ENCODE measurements at regions not wholly inside any gene's neighbourhood (a gene's known extent, or its start where the extent isn't known, plus 50 kb on each side); places are given as distances from the start of the nearest gene placed in this dataset.
"Not testable (repeated sequence)": the region's sequence is repeated elsewhere in the genome, so short reads cannot be mapped to it uniquely, and the experiment has no call there.

DNA sequence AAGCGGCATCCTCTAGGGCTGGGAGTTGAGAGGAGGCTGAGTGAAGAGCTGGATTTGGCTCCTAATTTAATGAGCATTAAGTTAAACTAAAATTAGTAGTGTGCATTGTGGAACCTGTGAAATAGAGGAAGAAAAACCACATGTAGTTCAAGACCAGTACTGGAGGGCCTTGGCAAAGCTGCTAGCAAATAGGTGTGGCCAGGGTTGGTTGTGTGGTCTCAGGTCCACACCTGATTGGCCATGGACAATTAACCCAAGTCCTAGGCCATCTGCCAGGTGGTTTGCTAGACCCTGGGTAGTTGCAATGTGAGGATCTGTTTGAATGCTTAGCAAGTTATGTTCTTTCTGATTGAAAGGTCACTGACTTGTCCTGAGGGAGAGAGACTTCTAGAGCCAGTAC is 275.5 kb downstream of the PDCD6IP start:
- TF ChIP-seq, protein P1, sequence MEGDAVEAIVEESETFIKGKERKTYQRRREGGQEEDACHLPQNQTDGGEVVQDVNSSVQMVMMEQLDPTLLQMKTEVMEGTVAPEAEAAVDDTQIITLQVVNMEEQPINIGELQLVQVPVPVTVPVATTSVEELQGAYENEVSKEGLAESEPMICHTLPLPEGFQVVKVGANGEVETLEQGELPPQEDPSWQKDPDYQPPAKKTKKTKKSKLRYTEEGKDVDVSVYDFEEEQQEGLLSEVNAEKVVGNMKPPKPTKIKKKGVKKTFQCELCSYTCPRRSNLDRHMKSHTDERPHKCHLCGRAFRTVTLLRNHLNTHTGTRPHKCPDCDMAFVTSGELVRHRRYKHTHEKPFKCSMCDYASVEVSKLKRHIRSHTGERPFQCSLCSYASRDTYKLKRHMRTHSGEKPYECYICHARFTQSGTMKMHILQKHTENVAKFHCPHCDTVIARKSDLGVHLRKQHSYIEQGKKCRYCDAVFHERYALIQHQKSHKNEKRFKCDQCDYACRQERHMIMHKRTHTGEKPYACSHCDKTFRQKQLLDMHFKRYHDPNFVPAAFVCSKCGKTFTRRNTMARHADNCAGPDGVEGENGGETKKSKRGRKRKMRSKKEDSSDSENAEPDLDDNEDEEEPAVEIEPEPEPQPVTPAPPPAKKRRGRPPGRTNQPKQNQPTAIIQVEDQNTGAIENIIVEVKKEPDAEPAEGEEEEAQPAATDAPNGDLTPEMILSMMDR (IDR thresholded peaks at IDR 0.05) = no peak
- H3K27me3 ChIP-seq = no peaks in the 10 kb centered on the region
- no peak overlapping the region for H3K27ac ChIP-seq
- no peaks in the 10 kb centered on the region for H3K4me1 ChIP-seq
- H3K36me3 ChIP-seq = no peaks in the 10 kb centered on the region
- no peak overlapping the region for H3K4me3 ChIP-seq
- H3K9me3 ChIP-seq = no peaks in the 10 kb centered on the region
- intact Hi-C loops (cut with DNase I; ENCODE audit: low total_unique reads) = no loop called here
- no peak for DNase-seq

- no peaks in the 10 kb centered on the region for H3K36me3 ChIP-seq
- TF ChIP-seq, protein P1 (IDR thresholded peaks at IDR 0.05) = no peak
- H3K4me1 ChIP-seq = no peaks in the 10 kb centered on the region
- intact Hi-C loops (cut with DNase I; ENCODE audit: low total_unique reads) = no loop called here
- no peak overlapping the region for H3K4me3 ChIP-seq
- H3K27ac ChIP-seq = no peak overlapping the region
- H3K27me3 ChIP-seq = no peaks in the 10 kb centered on the region
- H3K9me3 ChIP-seq = no peaks in the 10 kb centered on the region
- DNase-seq = no peak
Measured at GRCh38 chr3:34075975-34076374, 277.5 kb downstream of the PDCD6IP start.

DNA sequence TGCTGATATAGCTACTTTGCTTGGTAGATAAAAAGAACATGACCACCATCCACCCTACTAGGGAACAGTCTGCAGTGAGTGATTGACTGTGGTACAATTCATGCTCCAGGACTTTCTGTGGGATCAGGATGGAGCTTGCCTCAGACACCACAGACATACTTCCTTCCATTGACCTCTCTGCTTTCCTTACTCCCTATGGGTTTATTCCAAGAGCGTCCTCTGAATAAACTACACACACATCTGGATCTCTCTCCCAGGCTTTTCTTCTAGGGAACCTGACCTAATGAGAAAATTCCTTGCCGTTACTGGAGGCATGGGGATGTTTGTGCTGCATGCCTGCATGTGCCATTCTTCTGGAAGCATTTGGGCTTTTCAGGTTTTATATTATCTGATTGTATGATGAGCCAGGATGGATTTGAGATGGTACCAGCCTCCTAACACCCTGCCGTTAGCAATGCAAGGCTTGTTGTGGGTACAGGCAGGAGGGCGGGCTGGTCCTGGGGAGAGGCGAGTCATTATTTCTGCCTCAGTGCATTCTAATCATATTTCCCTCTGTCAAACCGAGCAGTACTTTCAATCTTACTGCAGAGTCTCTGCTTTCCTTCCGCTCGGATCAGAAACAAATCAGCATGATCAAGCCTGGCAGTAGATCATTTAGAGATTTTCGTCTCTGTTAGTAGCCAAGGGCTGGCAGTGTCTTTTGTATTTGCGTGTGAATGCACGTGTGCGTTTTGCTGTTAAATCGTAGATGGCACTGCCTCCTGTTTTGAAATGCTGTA is 279.2 kb downstream of the PDCD6IP start:
- Histone ChIP-seq H3K27me3 (no peaks in the 10 kb centered on the region), H3K9me3 (no peaks in the 10 kb centered on the region), H3K36me3 (no peaks in the 10 kb centered on the region), H3K4me3 (no peak overlapping the region), H3K4me1 (no peaks in the 10 kb centered on the region), H3K27ac (no peak overlapping the region)
- DNase-seq = no peak
- TF ChIP-seq, protein P1 (IDR thresholded peaks at IDR 0.05) = no peak
- intact Hi-C loops (cut with DNase I; ENCODE audit: low total_unique reads) = no loop called here

DNA sequence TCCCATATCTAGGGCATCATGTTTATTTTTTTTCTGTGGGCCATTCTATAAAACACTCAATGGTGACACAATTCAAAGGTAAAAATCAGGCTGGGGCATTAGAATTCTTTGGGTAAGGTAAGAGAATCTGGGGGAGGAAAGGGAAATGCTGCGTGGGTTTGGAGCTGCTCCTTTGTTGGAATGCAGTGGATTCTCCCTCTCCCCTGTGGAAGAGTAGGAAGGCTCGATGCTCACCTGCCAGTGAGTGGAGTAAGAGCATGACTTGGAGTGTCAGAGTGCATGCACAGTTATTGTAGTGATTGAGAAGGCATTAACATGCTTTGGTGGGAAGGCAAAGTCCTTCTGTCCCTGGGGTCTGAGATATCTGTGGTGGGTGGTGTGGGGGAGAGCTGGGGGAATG is 280.0 kb downstream of the PDCD6IP start:
- H3K9me3 ChIP-seq = no peaks in the 10 kb centered on the region
- TF ChIP-seq, protein P1 (IDR thresholded peaks at IDR 0.05) = no peak
- no peak overlapping the region for H3K27ac ChIP-seq
- H3K27me3 ChIP-seq = no peaks in the 10 kb centered on the region
- H3K36me3 ChIP-seq = no peaks in the 10 kb centered on the region
- H3K4me1 ChIP-seq = no peaks in the 10 kb centered on the region
- no peak overlapping the region for H3K4me3 ChIP-seq
- intact Hi-C loops (cut with DNase I; ENCODE audit: low total_unique reads) = no loop called here
- DNase-seq = no peak

GRCh38 chr3:34079849-34080248 is 281.4 kb downstream of the PDCD6IP start:
- H3K27me3 ChIP-seq; H3K4me3 ChIP-seq; DNase-seq; H3K4me1 ChIP-seq; H3K27ac ChIP-seq; H3K9me3 ChIP-seq; intact Hi-C loops (cut with DNase I; ENCODE audit: low total_unique reads); H3K36me3 ChIP-seq: not testable (repeated sequence)

GRCh38 chr3:34090379-34090778 is 291.9 kb downstream of the PDCD6IP start:
- intact Hi-C loops (cut with DNase I; ENCODE audit: low total_unique reads); H3K4me3 ChIP-seq; H3K27me3 ChIP-seq; H3K9me3 ChIP-seq; H3K36me3 ChIP-seq; DNase-seq; H3K27ac ChIP-seq; H3K4me1 ChIP-seq: not testable (repeated sequence)

GRCh38 chr3:34090876-34091275 is 292.4 kb downstream of the PDCD6IP start:
- no peak overlapping the region for H3K4me3 ChIP-seq
- DNase-seq = no peak
- no peaks in the 10 kb centered on the region for H3K36me3 ChIP-seq
- no peaks in the 10 kb centered on the region for H3K9me3 ChIP-seq
- intact Hi-C loops (cut with DNase I; ENCODE audit: low total_unique reads) = no loop called here
- no peaks in the 10 kb centered on the region for H3K4me1 ChIP-seq
- no peaks in the 10 kb centered on the region for H3K27me3 ChIP-seq
- H3K27ac ChIP-seq = no peak overlapping the region
- TF ChIP-seq, protein P1 (IDR thresholded peaks at IDR 0.05) = no peak

DNA sequence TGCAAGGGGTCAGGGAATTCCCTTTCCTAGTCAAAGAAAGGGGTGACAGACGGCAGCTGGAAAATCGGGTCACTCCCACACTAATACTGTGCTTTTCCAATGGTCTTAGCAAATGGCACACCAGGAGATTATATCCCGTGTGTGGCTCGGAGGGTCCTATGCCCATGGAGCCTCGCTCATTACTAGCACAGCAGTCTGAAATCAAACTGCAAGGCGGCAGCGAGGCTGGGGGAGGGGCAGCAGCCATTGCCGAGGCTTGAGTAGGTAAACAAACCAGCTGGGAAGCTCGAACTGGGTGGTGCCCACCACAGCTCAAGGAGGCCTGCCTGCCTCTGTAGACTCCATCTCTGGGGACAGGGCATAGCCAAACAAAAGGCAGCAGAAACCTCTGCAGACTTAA is 295.9 kb downstream of the PDCD6IP start:
- H3K27ac ChIP-seq; H3K27me3 ChIP-seq; DNase-seq; H3K4me3 ChIP-seq; intact Hi-C loops (cut with DNase I; ENCODE audit: low total_unique reads); H3K36me3 ChIP-seq; H3K4me1 ChIP-seq; H3K9me3 ChIP-seq: not testable (repeated sequence)
